Suprapubic skin (tissue), 4 donors: ENCODE measurements at regions not wholly inside any gene's neighbourhood (a gene's known extent, or its start where the extent isn't known, plus 50 kb on each side); places are given as distances from the start of the nearest gene placed in this dataset.

Experiments
- DNase-seq, 2 donors: peaks; one replicate each; pipeline ENCODE4 v3.0.0-alpha.2; 2019; ENCODE audit warnings: low spot score in 2 of 2
- H3K27ac ChIP-seq: fragments of 200-600 bp; sonication (generic); one replicate; pipeline ENCODE4 v1.5.1; 2019
- H3K27me3 ChIP-seq: fragments of 200-600 bp; sonication (generic); one replicate; pipeline ENCODE4 v1.5.1; 2019
- H3K36me3 ChIP-seq: fragments of 200-600 bp; sonication (generic); one replicate; pipeline ENCODE4 v1.5.1; 2019
- H3K4me1 ChIP-seq: fragments of 200-600 bp; sonication (generic); one replicate; pipeline ENCODE4 v1.5.1; 2019
- H3K4me3 ChIP-seq: fragments of 200-600 bp; sonication (generic); one replicate; pipeline ENCODE4 v1.5.1; 2019; ENCODE audit warnings: mild to moderate bottlenecking
- H3K9me3 ChIP-seq: fragments of 200-600 bp; sonication (generic); one replicate; pipeline ENCODE4 v1.5.1; 2019
- EP300 ChIP-seq: sonication (generic); formaldehyde crosslinking; IDR thresholded peaks from one replicate; pipeline ENCODE4 v1.6.1; 2017; ENCODE audit warnings: antibody characterized with exemption
- POLR2A ChIP-seq, 2 donors: fragments of 450-650 bp; IDR thresholded peaks; one replicate each; pipeline ENCODE4 v1.6.1; 2017; ENCODE audit warnings: antibody characterized with exemption in 2 of 2, mild to moderate bottlenecking in 2 of 2, moderate library complexity in 2 of 2
- POLR2AphosphoS5 ChIP-seq, 3 donors: sonication (generic); formaldehyde crosslinking; IDR thresholded peaks; one replicate each; pipeline ENCODE4 v1.6.1; 2017; ENCODE audit warnings: antibody characterized with exemption in 3 of 3
- WGBS: methylation state at CpG from one replicate; pipeline ENCODE4 v1.1.5; 2018; 5-methylcytosine and 5-hydroxymethylcytosine counted together
- TF ChIP-seq, protein P1 (sequence below), 2 donors: fragments of 200-600 bp in 1 of 2; fragments of 450-650 bp in 1 of 2; sonication (generic) in 1 of 2; IDR thresholded peaks; one replicate each; pipeline ENCODE4 v1.5.1; 2016 to 2019; ENCODE audit warnings: antibody characterized with exemption in 2 of 2, mild to moderate bottlenecking in 1 of 2, moderate library complexity in 1 of 2

- Histone ChIP-seq H3K9me3 (no peaks in the 10 kb centered on the region), H3K4me1 (peaks cover 13% of the 10 kb centered on the region), H3K27me3 (no peaks in the 10 kb centered on the region), H3K4me3 (no peak overlapping the region), H3K36me3 (no peaks in the 10 kb centered on the region), H3K27ac (no peak overlapping the region)
- WGBS, result 80% methylated on average over 15 of the region's 17 CpGs
- DNase-seq, result no peak
- TF ChIP-seq POLR2A (IDR thresholded peaks at IDR 0.05) (no peak), POLR2AphosphoS5 (IDR thresholded peaks at IDR 0.05) (no peak), EP300 (no peak)
- TF ChIP-seq, protein P1, sequence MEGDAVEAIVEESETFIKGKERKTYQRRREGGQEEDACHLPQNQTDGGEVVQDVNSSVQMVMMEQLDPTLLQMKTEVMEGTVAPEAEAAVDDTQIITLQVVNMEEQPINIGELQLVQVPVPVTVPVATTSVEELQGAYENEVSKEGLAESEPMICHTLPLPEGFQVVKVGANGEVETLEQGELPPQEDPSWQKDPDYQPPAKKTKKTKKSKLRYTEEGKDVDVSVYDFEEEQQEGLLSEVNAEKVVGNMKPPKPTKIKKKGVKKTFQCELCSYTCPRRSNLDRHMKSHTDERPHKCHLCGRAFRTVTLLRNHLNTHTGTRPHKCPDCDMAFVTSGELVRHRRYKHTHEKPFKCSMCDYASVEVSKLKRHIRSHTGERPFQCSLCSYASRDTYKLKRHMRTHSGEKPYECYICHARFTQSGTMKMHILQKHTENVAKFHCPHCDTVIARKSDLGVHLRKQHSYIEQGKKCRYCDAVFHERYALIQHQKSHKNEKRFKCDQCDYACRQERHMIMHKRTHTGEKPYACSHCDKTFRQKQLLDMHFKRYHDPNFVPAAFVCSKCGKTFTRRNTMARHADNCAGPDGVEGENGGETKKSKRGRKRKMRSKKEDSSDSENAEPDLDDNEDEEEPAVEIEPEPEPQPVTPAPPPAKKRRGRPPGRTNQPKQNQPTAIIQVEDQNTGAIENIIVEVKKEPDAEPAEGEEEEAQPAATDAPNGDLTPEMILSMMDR (IDR thresholded peaks at IDR 0.05), result no peak
These were observed 104.6 kb downstream of the TEX26 start for GRCh38 chr13:31036731-31037695.

DNA sequence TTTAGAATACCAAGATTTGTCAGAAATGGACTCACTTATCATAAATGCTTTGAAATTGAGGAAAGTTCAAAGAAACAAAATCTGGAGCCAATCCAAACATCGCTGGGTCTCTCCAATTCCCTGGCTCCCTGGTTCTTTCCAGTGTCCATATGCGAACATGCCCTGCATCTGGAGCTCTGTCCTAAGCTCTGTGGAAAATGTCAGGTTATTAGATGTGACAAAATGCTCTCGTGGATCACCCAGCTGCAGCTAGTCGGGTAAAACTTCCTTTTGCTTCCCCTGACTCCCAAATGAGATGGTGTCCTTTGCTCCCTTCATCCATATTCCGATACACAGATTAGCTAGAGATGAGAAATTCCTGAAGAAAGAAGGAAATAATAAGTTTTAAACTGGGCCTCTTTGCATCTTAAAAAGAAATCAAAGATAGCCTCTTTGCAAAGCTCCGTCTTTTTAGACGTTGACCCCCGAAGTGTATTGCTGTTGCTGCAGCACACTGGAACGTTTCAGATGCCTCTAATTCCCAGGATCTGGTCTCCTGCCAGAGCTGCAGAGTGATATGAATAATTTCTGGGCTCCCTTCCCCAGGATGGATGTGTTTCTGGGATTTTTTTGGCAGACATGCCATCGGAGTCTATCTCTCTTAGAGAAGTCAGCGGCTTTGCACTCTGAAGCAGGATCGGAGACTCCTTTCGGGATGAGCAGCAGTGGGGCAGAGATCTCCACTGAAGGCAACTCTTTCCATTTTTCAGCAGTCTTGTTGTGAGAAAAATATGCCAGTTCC, 102.9 kb downstream of the TEX26 start:
- H3K27me3 ChIP-seq, result no peaks in the 10 kb centered on the region
- 41% methylated on average over 13 of the region's 13 CpGs for WGBS
- no peak for DNase-seq
- no peak overlapping the region for H3K27ac ChIP-seq
- peaks cover 13% of the 10 kb centered on the region for H3K4me1 ChIP-seq
- no peaks in the 10 kb centered on the region for H3K9me3 ChIP-seq
- no peak overlapping the region for H3K4me3 ChIP-seq
- TF ChIP-seq POLR2AphosphoS5 (IDR thresholded peaks at IDR 0.05) (no peak), POLR2A (IDR thresholded peaks at IDR 0.05) (no peak), EP300 (no peak)
- TF ChIP-seq, protein P1 (IDR thresholded peaks at IDR 0.05), result no peak
- H3K36me3 ChIP-seq, result no peaks in the 10 kb centered on the region

GRCh38 chr13:31032528-31033113, 100.2 kb downstream of the TEX26 start:
- H3K27me3 ChIP-seq, result no peaks in the 10 kb centered on the region
- DNase-seq, result no peak
- WGBS, result 43% methylated on average over 13 of the region's 13 CpGs
- no peaks in the 10 kb centered on the region for H3K9me3 ChIP-seq
- no peak overlapping the region for H3K4me3 ChIP-seq
- no peak for TF ChIP-seq POLR2A (IDR thresholded peaks at IDR 0.05)
- TF ChIP-seq, protein P1 (IDR thresholded peaks at IDR 0.05), result no peak
- no peak for TF ChIP-seq POLR2AphosphoS5 (IDR thresholded peaks at IDR 0.05)
- no peak for TF ChIP-seq EP300
- no peaks in the 10 kb centered on the region for H3K36me3 ChIP-seq
- peaks cover 13% of the 10 kb centered on the region for H3K4me1 ChIP-seq
- H3K27ac ChIP-seq, result no peak overlapping the region

- DNase-seq, result no peak
- Histone ChIP-seq H3K27ac (no peak overlapping the region), H3K9me3 (no peaks in the 10 kb centered on the region), H3K4me1 (peaks cover 13% of the 10 kb centered on the region), H3K27me3 (no peaks in the 10 kb centered on the region), H3K4me3 (no peak overlapping the region), H3K36me3 (no peaks in the 10 kb centered on the region)
- TF ChIP-seq EP300, result no peak
- no peak for TF ChIP-seq POLR2AphosphoS5 (IDR thresholded peaks at IDR 0.05)
- TF ChIP-seq, protein P1 (IDR thresholded peaks at IDR 0.05), result no peak
- no peak for TF ChIP-seq POLR2A (IDR thresholded peaks at IDR 0.05)
- 87% methylated on average over 6 of the region's 6 CpGs for WGBS
These were observed 99.0 kb downstream of the TEX26 start for GRCh38 chr13:31031482-31031881.
